IMR-90 (cell line): ENCODE measurements at regions not wholly inside any gene's neighbourhood (a gene's known extent, or its start where the extent isn't known, plus 50 kb on each side); places are given as distances from the start of the nearest gene placed in this dataset.

Source experiments
- FOS ChIP-seq: fragments of 150-350 bp; IDR thresholded peaks from 2 replicates; pipeline ENCODE4 v1.6.1; 2016; ENCODE audit warnings: low read depth, low read length
- MXI1 ChIP-seq: IDR thresholded peaks from 2 replicates; pipeline ENCODE4 v1.6.1; 2012; ENCODE audit warnings: low read depth, mild to moderate bottlenecking, low read length, moderate library complexity, borderline replicate concordance
- POLR2A ChIP-seq: IDR thresholded peaks from 2 replicates; pipeline ENCODE4 v1.6.1; 2012; ENCODE audit warnings: mild to moderate bottlenecking, low read depth, low read length
- RAD21 ChIP-seq: IDR thresholded peaks from 2 replicates; pipeline ENCODE4 v1.6.1; 2012; ENCODE audit warnings: low read length, improper control_type of control experiment
- TF ChIP-seq, protein P1 (sequence below): conservative IDR thresholded peaks from 2 replicates; pipeline ENCODE4 v1.5.1; 2012; ENCODE audit warnings: mild to moderate bottlenecking, low read depth, low read length, improper control_type of control experiment
- TF ChIP-seq, protein P2 (sequence below): fragments of 150-350 bp; IDR thresholded peaks from 2 replicates; pipeline ENCODE4 v1.6.1; 2017; ENCODE audit warnings: mild to moderate bottlenecking, antibody characterized with exemption, low read length, low read depth

DNA sequence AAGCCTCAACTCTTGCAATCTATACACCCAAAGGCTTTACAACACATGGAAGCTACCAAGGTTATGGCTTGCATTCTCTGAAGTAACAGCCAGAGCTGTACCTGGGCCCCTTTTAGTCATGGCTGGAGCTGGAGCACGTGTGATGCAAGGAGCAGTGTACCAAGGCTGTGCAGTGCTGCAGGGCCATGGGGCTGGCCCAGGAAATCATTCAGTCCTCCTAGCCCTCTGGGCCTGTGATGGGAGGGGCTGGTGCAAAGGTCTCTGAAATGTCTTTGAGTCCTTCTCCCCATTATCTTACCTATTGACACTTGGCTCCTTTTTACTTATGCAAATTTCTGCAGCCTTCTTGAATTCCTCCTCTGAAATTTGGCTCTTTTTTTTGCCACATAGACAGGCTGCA lies 500.1 kb upstream of the FAM47C start:
- TF ChIP-seq POLR2A (no peak), FOS (no peak), RAD21 (no peak), MXI1 (no peak)
- TF ChIP-seq, protein P1, sequence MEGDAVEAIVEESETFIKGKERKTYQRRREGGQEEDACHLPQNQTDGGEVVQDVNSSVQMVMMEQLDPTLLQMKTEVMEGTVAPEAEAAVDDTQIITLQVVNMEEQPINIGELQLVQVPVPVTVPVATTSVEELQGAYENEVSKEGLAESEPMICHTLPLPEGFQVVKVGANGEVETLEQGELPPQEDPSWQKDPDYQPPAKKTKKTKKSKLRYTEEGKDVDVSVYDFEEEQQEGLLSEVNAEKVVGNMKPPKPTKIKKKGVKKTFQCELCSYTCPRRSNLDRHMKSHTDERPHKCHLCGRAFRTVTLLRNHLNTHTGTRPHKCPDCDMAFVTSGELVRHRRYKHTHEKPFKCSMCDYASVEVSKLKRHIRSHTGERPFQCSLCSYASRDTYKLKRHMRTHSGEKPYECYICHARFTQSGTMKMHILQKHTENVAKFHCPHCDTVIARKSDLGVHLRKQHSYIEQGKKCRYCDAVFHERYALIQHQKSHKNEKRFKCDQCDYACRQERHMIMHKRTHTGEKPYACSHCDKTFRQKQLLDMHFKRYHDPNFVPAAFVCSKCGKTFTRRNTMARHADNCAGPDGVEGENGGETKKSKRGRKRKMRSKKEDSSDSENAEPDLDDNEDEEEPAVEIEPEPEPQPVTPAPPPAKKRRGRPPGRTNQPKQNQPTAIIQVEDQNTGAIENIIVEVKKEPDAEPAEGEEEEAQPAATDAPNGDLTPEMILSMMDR = no peak
- TF ChIP-seq, protein P2, sequence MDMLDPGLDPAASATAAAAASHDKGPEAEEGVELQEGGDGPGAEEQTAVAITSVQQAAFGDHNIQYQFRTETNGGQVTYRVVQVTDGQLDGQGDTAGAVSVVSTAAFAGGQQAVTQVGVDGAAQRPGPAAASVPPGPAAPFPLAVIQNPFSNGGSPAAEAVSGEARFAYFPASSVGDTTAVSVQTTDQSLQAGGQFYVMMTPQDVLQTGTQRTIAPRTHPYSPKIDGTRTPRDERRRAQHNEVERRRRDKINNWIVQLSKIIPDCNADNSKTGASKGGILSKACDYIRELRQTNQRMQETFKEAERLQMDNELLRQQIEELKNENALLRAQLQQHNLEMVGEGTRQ = no peak
